Fibroblast of gingiva (primary cell): ENCODE measurements at regions not wholly inside any gene's neighbourhood (a gene's known extent, or its start where the extent isn't known, plus 50 kb on each side); places are given as distances from the start of the nearest gene placed in this dataset.
"Not testable (repeated sequence)": the region's sequence is repeated elsewhere in the genome, so short reads cannot be mapped to it uniquely, and the experiment has no call there.

Experiments used
- DNase-seq: peaks from one replicate; pipeline ENCODE4 v3.0.0-alpha.2; 2011; ENCODE audit warnings: low read depth

- DNase-seq, result no peak
Observed at GRCh38 chr17:33945646-33946546, 309.2 kb upstream of the CCL2 start.

- no peak for DNase-seq
Observed at GRCh38 chr17:33947762-33948161, 307.3 kb upstream of the CCL2 start.

GRCh38 chr17:33948309-33948708 is 306.8 kb upstream of the CCL2 start:
- no peak for DNase-seq

GRCh38 chr17:33949100-33949499 is 306.0 kb upstream of the CCL2 start:
- no peak for DNase-seq

GRCh38 chr17:33950061-33950460 is 305.0 kb upstream of the CCL2 start:
- DNase-seq, result no peak

- DNase-seq, result no peak
Observed at GRCh38 chr17:33952425-33952824, 302.7 kb upstream of the CCL2 start.

- no peak for DNase-seq
Observed at GRCh38 chr17:33954597-33954996, 300.5 kb upstream of the CCL2 start.

GRCh38 chr17:33955461-33955860 is 299.6 kb upstream of the CCL2 start:
- no peak for DNase-seq

GRCh38 chr17:33959098-33959497 is 296.0 kb upstream of the CCL2 start:
- not testable (repeated sequence) for DNase-seq

GRCh38 chr17:33962857-33963655 is 292.0 kb upstream of the CCL2 start:
- no peak for DNase-seq

- no peak for DNase-seq
Observed at GRCh38 chr17:33964344-33964979, 290.6 kb upstream of the CCL2 start.

- no peak for DNase-seq
Observed at GRCh38 chr17:33966410-33967059, 288.6 kb upstream of the CCL2 start.

- no peak for DNase-seq
Observed at GRCh38 chr17:33967608-33968349, 287.3 kb upstream of the CCL2 start.

GRCh38 chr17:33968350-33969044 is 286.6 kb upstream of the CCL2 start:
- DNase-seq, result no peak

- DNase-seq, result no peak
Observed at GRCh38 chr17:33970279-33970678, 284.8 kb upstream of the CCL2 start.

- DNase-seq, result no peak
Observed at GRCh38 chr17:33972763-33973162, 282.3 kb upstream of the CCL2 start.

- DNase-seq, result no peak
Observed at GRCh38 chr17:33973491-33973890, 281.6 kb upstream of the CCL2 start.

- no peak for DNase-seq
Observed at GRCh38 chr17:33974276-33974675, 280.8 kb upstream of the CCL2 start.

GRCh38 chr17:33976831-33977230 is 278.3 kb upstream of the CCL2 start:
- DNase-seq, result no peak

GRCh38 chr17:33977729-33978514 is 277.2 kb upstream of the CCL2 start:
- no peak for DNase-seq
